Muscle of back (tissue), 3 donors: ENCODE measurements at regions not wholly inside any gene's neighbourhood (a gene's known extent, or its start where the extent isn't known, plus 50 kb on each side); places are given as distances from the start of the nearest gene placed in this dataset.
A peak's percentile ranks its signal among the peaks of the same experiment; 100 is the strongest.

Experiments
- DNase-seq, 3 donors: peaks; one replicate each; pipeline versions ENCODE4 v3.0.0 to v3.0.0-alpha.2; 2013

DNA sequence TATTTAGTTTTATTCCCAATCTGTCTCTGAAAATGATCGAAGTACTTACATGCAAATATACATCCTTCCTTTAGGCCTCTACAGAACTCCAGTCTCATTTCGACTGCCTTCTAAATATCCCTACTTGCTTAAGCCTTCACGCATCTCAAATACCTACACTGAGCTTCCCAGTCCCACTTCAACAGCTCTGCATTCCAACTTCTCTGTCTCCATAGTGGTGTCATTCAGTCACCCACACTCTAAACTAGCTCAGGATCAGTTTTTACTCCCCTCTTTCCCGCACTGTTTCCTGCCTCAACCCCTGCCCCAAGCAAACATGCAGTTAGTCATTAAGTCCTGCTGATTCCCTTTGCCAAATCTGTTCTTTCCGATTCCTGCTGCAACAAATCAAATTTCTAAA lies 91.8 kb upstream of the PREP start:
- DNase-seq, result no peak

DNA sequence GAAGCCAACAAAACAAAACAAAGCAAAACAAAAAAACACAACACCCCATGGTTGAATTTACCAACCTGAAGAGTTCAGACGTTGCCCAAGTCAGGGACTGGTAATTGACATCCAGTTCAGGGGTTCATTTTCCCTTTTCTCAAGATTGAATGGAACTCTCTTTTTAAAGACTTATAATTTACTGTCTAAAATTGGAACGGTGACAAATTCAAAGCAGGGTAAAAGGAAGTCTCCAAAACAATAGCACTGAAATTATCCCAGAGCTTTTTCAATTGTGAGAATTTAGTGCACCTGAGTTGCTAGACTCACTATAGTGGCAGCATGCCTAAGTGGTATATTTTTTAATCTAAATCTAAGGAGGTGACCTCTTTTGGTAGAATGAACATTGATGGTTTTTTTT lies 90.9 kb upstream of the PREP start:
- DNase-seq, result no peak

DNA sequence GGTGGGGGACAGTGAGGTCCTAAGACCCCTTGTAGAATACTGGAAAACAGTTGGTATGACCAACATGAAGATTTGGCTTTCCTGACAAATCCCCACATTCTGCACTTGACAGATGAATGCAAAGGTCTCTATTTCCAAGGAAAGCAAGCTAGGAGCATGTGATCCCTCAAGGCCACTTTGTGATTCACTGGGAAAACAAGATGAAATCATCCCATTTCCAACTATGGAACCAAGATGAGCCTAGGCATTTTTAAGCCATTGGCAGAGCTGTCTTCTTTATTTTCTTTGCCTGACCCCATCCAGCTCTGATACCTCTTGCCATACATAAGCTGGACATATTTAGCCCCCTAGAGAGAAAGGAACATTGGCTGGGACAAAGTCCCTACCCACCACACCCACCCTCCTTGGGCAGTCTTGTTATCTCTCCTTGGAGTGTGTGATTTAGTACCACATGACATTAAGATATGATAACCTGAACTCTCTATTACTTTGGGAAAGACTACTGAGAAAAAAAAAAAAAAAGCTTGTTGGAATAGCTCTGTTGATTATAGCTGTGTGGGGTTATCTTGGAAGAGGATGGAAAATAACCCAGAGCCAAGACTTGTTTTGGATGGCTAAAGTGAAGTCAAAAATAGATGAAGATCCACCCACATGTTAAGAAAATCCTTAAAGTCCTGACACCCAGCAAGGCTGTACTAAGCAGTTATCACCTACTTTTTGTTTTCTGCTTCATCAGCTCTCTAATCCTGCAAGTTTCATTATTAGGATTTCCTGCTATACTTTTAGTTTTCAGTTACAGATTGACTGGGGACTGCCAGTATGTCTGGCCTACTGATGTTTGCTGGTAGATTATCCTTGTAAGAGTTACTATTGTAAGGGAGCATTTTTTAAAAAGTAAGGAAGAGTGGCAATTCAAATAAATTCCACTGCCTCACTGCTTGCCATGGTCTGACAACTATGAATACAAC lies 90.1 kb upstream of the PREP start:
- no peak for DNase-seq

DNA sequence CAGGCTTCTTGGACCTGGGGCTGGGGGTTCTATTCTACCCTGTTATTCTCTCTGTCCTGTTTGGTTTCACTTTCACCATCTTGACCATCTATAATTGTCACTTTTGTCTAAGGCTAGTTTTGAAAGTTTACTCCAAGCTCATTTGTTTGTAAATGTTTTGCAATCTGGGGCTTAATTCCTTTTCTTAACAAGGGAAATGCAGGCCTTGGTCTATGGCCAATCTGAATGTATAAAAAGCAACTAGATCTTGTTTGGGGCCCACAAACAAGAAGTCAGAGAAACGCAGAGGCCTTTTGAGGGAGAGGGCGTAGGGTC lies 86.3 kb upstream of the PREP start:
- peak in 1 of 3 donors; percentile 45 for DNase-seq

DNA sequence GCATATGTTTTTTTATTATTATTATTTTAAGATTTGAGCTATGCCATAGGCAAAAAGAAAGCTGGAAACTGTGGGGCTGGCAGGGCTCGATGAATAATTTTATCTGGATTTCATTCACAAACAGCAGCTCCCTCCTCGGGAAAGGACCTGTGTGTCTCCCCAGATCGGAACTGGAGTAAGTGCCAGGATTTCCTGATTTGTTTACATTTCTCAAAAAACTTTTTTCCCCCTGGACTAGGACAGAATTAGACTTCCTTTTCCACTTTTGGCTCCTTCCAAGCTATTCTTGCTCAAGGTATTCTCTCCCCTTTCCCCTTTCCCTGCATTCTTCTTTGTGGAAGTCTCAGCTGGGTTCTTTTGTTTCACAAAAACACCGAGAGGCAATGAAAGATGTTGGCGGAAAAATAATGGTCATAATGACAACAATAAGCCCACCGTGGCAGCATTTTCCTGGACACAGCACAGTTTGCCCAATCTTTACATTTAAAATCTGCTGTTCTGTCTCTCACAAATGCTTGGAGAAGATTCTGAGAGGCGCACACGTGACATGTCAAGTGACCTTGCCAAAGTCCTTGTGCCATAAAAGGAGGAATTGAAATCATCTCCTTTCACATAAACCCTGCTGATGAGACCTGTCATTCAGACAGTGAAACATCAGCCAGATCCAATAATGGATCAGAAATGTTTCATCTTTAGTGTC lies 85.8 kb upstream of the PREP start:
- DNase-seq, result peak in 2 of 3 donors; percentile 49 to 70

DNA sequence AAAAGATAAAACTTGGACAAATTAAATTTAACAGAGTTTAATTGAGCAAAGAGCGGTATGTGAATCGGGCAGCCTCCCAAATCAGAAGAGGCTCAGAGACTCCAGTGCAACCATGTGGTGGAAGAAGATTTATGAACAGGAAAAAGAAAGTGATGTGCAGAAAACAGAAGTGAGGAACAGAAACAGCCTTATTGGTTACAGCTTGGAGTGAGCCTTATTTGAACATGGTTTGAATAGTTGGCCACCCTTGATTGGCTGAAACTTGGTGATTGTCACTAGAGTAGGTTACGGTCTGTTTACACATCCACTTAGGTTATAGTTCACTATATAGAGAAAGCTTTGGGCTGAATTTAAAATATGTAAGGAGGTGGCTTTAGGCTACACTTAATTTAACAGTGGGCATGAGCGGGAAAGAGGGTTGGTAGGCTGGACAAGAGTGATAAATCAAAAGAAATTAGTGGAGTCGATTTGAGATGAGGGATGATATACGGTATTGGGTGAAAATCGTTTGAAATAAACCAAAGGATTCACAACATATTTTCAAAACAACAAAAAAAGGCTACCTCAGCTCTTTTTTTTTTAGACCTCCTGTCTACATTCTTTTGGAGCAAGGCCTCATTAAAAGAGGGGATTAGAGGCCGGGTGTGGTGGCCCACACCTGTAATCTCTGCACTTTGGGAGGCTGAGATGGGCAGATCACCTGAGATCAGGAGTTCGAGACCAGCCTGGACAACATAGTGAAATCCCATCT lies 84.3 kb upstream of the PREP start:
- no peak for DNase-seq

DNA sequence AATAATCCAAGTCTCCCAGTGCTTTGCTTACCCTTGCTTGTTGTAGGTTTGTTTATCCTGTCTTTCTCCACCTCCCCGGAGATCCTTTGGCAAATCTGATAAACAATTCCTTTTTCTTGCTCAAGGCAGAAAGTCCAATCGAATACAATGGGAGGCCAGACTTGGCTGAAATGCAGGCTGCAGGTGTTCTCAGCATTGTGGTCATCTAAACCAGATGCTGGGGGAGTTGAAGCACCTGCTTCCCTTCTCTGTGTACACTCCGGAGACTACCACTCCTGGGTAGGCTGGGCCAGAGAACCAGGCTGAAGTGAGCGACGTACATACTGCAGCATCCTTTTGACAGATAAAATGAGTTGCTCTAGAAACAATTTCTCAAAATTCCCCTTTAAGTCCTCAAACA lies 82.6 kb upstream of the PREP start:
- peak in 1 of 3 donors; percentile 18 for DNase-seq

DNA sequence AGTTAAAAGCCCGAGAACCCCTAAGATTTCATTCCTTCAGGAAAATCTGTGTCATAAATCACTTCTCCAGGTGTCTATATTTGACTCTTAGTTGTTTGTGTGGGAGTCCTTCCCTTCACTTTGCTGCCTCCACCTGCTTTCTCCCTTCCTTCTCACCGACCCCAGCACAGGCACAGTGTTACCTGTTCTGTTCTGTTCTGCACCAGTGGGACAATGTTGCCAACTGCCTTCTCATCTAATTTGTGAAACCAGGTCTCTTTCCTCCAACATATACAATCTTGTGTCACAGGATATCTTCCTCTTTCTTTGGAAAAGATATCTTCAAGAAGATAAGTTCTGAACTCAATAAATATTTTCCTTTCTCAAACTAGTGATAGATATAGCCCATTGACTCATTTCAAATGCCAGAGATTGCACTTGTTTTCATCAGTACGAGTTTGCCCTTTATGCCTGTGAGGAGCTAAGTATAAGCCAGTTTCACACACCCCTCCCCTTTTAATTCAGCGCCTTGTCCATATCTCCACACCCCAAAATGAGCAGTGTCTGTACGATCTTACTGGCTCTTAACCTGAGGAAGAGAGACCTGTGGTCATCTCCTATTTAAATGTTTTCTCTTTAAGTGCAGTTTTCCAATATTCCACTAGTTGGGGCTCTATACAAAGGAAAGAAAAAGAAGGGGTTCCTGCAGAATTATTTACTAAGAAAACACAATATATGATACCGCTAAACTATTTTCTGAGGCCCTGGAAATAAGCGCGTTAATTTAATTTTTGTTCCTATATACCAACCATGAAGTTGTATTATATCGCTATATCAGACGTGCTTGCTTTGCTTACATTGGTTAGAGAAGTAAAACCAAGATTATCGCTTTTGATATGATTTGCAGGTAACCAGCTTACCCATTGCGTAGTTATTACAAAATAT lies 81.6 kb upstream of the PREP start:
- peak in 2 of 3 donors; percentile 51 to 65 for DNase-seq

DNA sequence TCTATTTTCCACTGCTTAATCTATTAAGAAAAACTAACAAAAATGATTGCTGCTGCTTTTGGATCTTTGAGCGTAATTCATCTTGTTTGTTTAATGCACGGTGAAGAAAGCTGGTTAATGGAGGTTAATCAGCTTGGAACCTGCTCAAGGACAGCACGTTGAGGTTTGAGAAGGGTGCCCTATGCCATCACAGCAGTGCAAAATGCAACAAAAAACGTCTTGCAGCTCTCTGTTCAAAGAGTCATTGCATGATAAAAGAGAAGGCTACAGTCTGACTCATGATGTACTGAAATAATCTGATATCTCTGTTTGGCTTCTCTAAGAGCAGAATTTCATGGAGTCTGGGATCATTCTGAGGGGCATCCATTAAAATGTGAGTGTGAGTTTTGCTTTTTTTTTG lies 80.6 kb upstream of the PREP start:
- no peak for DNase-seq

DNA sequence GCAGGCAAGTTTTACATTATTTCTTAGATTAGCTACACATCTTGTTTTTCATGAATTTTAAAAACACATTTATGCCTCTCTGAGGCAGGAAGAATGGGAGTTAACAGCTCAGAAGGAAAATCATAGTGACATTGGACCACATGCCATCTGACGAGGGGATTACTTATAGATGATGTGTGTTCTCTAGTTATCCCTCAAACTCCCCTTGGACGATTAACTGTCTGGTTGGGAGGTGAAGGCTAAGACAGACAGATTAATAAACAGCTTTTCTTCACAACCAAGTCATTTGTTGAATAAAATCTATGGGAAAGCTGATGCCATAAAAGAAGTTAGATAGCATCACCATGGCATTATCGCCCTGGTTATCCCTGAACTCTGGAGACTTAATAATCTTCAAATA lies 80.0 kb upstream of the PREP start:
- no peak for DNase-seq

DNA sequence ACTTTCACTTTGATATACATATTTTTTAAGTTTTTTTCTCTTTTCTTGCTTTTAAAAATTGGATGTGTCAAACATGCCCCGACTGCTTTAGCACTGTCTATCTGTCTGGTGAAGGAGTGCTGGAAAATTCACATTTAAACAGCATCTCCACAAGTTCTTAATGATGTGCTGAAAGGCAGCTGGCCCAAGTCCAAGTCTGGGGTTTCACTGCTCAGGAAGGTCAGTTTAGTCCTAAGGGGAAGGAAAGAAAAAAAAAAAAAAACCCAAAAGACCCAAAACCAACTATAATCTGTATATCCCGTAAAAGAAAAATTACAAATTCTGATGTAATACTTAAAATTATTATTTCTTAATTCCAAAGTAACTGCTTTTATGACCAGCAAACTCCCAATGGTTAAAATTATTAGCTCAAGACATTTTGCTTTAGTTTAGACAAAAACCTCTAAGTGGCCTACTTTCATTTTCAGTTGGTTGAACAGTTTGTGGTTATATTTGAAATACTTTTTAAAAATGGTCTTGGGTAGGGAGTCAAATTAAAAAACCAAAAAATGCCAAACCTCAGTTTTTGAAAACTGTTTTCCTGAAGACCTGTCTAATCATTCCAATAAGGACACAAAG lies 79.5 kb upstream of the PREP start:
- peak; percentile 40 to 59 (median 51) for DNase-seq

DNA sequence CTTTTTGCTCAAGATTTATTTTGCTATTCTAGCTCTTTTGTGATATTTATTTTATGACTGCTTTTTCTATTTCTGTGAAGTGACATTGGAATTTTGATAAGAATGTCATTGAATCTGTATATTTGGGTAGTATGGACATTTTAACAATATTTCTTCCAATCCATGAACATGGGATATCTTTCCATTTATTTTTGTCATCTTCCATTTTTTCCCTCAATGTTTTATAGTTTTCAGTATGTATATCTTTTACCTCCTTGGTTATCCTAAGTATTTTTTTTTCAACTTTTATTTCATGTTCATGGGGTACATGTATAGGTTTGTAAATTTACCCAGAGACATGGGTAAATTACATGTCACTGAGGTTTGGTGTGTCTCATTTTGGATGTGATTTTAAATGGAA lies 74.1 kb upstream of the PREP start:
- no peak for DNase-seq

DNA sequence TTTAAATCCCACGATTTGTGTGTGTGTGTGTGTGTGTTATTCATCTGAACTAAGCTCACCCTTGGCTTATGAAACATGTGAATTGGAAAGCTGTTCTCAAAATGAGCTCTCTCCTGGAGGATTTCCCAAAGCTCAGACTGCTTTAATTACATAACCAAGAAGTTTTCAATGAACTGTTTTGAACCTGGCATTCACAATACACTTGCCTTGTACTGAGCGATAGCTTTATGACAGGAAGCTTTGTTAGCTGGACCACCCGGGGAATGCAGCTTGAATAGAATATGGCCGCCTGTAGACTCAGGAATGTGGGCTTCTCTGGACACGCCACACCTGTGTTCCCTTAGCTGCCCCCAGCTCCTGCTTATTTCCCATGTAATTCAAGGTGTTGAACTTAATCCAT lies 71.4 kb upstream of the PREP start:
- peak in 2 of 3 donors; percentile 43 to 52 for DNase-seq

DNA sequence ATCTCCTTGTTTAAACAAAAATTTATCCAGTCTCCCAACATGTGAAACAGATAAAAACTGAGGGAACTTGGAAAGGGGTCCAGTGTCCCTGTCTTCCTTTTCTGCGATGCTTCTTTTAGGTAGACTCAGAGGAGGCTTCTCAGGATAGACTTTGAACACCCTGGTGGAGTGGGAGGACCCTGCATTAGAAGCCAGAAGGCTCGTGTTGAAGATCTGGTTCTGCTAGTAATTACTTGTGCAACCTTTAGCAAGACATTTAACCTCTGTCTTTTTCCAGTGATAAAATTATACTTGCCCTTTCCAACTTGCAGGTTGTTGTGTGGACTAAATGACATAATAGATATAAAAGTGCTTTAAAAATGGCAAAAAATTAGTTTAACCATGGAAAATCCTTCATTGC lies 67.1 kb upstream of the PREP start:
- no peak for DNase-seq

DNA sequence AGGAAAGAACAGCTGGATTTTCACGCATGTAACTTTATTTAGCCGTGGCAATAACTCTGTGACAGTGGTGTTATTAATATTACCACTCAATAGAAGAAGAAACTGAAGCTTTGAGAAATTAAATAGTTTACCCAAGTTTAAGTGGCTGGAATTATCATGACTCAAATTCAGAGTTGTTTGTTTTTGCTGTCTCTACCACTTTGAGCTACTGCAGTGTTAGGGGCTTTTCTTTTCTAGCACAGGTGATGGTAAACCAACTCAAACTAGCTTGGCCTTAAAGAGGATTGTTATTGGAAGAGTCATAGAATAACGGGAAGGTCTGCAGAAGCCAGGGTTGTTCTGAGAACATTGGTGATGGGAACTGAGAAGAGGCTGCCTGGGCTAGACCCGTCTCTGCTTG lies 66.0 kb upstream of the PREP start:
- DNase-seq, result no peak

DNA sequence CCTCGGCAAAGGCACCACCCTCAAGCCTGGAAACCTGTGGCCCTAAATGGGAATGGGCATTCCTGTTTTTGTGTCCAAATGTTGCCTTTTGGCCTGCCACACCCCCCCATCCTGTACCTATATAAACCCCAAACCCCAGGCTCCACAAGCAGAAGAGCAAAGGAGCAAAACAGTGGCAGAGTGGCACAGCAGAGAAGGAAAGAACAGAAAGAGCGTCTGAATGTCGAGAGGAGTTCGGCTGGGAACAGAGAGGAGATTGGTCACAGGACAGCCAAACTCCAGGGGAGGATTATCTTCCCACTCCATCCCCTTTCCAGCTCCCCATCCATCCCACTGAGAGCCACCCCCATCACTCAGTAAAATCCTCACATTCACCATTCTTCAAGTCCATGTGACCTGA lies 58.0 kb upstream of the PREP start:
- DNase-seq, result no peak

DNA sequence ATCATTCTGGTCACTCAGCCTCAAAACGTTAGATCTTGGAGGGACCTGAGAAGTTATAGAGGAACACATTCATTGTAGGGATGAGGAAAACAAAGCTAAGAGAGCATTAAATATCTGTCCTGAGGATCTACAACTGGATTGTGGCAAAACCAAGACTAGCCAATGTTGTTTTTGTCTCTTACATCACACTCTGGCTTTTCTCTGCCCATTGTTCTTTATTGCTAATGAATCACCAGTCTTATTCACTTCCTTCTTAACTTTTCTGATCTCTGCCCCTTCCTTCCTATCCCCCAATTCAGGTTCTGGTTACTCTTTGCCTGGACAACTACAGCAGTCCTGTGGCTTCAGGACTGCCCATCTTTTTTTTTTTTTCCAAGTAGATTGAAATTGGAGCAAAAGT lies 57.0 kb upstream of the PREP start:
- DNase-seq, result no peak

DNA sequence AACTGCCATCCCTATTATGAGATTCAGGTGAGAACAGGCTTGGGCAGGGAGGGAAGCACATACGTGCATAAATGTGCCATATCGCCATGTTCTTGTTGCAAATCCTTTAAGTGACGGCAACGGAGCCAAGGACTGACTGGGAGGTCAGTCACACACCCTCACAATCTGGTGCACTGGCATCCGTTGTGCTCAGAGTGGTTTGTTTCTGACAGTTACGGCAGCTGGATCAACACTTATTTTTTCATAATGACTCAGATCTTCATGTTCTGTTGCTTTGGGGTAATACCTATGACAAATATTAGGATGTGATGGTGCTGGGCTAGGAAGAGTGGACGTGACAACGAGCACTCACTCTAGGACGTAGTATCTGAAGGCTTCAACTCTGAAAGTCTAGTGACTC lies 56.2 kb upstream of the PREP start:
- DNase-seq, result no peak

DNA sequence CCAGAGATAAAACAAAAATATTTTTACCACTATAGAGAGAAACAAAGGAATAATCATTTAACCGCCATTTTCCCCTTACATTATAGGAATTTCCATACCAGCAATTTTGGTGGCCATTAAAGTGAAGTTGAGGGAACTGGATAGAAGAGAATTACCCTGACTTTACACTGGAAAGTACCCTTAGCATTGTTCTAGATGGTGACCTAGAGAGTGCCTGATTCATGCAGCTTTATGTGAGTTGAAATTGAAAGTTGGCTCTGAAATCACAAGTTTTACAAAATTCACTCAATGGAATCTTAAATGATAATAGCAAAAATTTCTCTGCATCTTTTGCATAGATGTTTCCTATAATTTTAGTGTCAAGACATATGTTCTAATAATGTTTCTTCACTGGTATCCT lies 55.7 kb upstream of the PREP start:
- no peak for DNase-seq

DNA sequence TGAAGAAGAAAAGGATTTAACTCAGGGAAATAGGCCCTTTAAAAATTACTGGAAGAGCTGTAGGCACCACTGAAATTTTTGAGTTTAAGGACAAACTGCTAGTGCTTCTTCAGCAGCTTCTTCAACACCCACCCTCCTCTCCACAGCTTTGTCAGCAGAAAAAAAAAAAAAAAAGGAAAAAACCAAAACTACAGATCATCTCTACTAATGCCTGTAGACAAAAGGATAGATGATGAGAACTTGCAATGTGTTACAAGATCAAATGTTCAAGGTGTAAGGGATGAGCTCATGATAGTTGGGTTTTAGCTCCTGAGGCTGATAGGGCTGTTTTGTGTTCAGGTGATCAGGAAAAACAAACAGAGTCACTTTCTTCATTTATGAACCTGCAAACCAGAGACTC lies 55.2 kb upstream of the PREP start:
- DNase-seq, result no peak

DNA sequence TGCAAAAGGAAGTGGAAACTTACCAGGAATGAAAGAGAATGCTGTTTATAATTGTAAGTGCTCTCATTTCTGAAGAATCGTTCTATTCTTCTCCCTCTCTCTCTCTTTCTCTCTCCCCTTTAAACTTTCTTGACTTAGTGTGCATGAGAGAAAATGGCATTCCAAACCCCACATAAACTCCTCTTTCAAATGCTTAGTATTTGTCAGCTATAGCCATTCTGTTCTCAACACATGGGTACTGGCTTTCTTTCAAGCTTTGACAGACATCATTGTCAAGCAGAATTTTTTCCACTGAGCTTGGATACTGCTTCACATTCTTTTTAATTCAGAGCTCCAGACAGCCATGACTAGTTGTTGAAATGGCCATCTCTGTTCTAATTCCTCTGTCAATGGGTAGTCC lies 51.1 kb upstream of the PREP start:
- peak in 1 of 3 donors; percentile 9 for DNase-seq
